ENCODE measurements at regions not wholly inside any gene's neighbourhood (a gene's known extent, or its start where the extent isn't known, plus 50 kb on each side); places are given as distances from the start of the nearest gene placed in this dataset.
"Not testable (repeated sequence)": the region's sequence is repeated elsewhere in the genome, so short reads cannot be mapped to it uniquely, and the experiment has no call there.

DNA sequence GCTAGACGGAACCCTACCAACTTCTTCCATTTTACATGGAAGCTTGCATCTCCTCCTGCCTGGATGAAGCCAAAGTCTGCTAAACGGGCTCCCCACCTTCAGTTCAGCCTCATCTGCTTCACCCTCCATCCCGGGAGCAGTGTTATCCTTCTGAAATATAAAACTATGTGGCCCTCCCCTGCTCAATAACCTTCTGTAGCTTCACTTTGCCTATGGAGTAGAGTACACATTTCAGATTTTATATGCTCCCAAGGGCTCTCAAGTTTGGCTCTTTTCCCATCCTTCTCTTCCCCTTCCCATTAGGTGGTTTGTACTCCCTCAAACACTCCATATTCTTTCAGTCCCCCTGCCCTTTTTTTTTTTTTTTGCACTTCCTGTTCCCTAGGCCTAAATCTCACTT, 115.9 kb upstream of the RAI2 start:
- ChIA-PET CTCF (no interaction called here), POLR2A (no interaction called here)
- Histone ChIP-seq H3K4me1 (ENCODE audit: control extremely low read depth in 1 of 4, control insufficient read depth in 4 of 4, insufficient read depth in 4 of 4, low read length in 3 of 4) (no peaks in the 10 kb centered on the region), H3K27me3 (replicated peaks in 2 of 5; ENCODE audit: control insufficient read depth in 4 of 5, insufficient read depth in 5 of 5, low read length in 4 of 5) (peaks cover 0 to 3% (median 0%) of the 10 kb centered on the region in 5 experiments), H3K27ac (ENCODE audit: insufficient read depth in 1 of 2, low read depth in 1 of 2, low read length in 2 of 2, poor library complexity in 1 of 2, severe bottlenecking in 2 of 2) (no peak overlapping the region), H3K4me3 (ENCODE audit: control insufficient read depth in 1 of 7, extremely low read depth in 1 of 7, insufficient read depth in 4 of 7, low read depth in 2 of 7, low read length in 6 of 7) (no peak overlapping the region), H3K9me3 (ENCODE audit: control extremely low read depth in 1 of 5, control insufficient read depth in 4 of 5, insufficient read depth in 2 of 5, low read depth in 1 of 5, low read length in 4 of 5) (no peaks in the 10 kb centered on the region), H3K36me3 (ENCODE audit: control insufficient read depth in 4 of 4, insufficient read depth in 4 of 4, low read length in 3 of 4) (no peaks in the 10 kb centered on the region)
- WGBS (ENCODE audit: insufficient coverage): 80% methylated on average over 3 of the region's 3 CpGs
- no peak for DNase-seq

DNA sequence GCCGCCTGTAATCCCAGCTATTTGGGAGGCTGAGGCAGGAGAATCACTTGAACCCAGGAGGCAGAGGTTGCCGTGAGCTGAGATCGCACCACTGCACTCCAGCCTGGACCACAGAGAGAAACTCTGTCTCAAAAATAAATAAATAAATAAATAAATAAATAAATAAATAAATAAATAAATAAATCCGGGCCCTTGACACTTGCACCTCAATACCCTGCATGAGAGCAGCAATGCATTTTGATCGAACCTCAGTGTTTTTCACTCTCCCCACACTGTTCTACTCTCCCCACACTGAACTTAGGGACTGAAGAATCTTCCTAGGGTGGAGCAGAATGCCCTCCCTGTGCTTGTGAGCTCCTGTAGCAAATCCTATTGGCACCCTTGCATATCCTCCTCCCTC, 114.3 kb upstream of the RAI2 start:
- CTCF ChIA-PET; H3K9me3 ChIP-seq (ENCODE audit: control extremely low read depth in 1 of 5, control insufficient read depth in 4 of 5, insufficient read depth in 2 of 5, low read depth in 1 of 5, low read length in 4 of 5); DNase-seq; H3K36me3 ChIP-seq (ENCODE audit: control insufficient read depth in 4 of 4, insufficient read depth in 4 of 4, low read length in 3 of 4); H3K27me3 ChIP-seq (replicated peaks in 2 of 5; ENCODE audit: control insufficient read depth in 4 of 5, insufficient read depth in 5 of 5, low read length in 4 of 5); H3K4me3 ChIP-seq (ENCODE audit: control insufficient read depth in 1 of 7, extremely low read depth in 1 of 7, insufficient read depth in 4 of 7, low read depth in 2 of 7, low read length in 6 of 7); H3K27ac ChIP-seq (ENCODE audit: insufficient read depth in 1 of 2, low read depth in 1 of 2, low read length in 2 of 2, poor library complexity in 1 of 2, severe bottlenecking in 2 of 2); H3K4me1 ChIP-seq (ENCODE audit: control extremely low read depth in 1 of 4, control insufficient read depth in 4 of 4, insufficient read depth in 4 of 4, low read length in 3 of 4): not testable (repeated sequence)
- POLR2A ChIA-PET: interaction anchor here (0.6 kb wide), 2 partner anchors 65 to 1555 kb away, joined by 3 read pairs; no protein-coding TSS in a partner anchor
- WGBS (ENCODE audit: insufficient coverage): 94% methylated on average over 2 of the region's 5 CpGs

DNA sequence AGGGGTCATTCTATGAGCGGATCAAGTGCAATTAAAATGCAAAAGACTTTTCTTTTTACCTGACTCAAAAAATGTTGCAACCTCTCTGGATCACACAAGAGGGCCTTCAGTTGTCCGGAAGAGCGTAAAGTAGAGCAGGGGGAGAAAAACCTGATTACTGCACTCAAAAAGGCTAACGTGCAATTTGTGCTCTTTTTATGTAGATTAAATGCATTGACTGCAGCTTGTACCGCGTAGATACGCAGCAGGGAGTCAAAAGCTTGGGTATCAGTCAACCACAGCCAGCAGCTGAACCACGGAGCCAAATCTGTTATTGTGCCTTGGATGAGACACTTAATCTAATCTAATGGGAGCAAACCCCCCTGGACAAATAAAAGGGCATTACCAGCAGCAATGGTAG, 107.3 kb upstream of the RAI2 start:
- DNase-seq: peak in 1 of 3 donors; percentile 15
- 76% methylated on average over 7 of the region's 8 CpGs for WGBS (ENCODE audit: insufficient coverage)
- Histone ChIP-seq H3K9me3 (ENCODE audit: control extremely low read depth in 1 of 5, control insufficient read depth in 4 of 5, insufficient read depth in 2 of 5, low read depth in 1 of 5, low read length in 4 of 5) (peaks cover 0 to 1% (median 0%) of the 10 kb centered on the region in 5 experiments), H3K27ac (ENCODE audit: insufficient read depth in 1 of 2, low read depth in 1 of 2, low read length in 2 of 2, poor library complexity in 1 of 2, severe bottlenecking in 2 of 2) (no peak overlapping the region), H3K36me3 (ENCODE audit: control insufficient read depth in 4 of 4, insufficient read depth in 4 of 4, low read length in 3 of 4) (no peaks in the 10 kb centered on the region), H3K4me3 (ENCODE audit: control insufficient read depth in 1 of 7, extremely low read depth in 1 of 7, insufficient read depth in 4 of 7, low read depth in 2 of 7, low read length in 6 of 7) (no peak overlapping the region), H3K4me1 (ENCODE audit: control extremely low read depth in 1 of 4, control insufficient read depth in 4 of 4, insufficient read depth in 4 of 4, low read length in 3 of 4) (no peaks in the 10 kb centered on the region), H3K27me3 (replicated peaks in 2 of 5; ENCODE audit: control insufficient read depth in 4 of 5, insufficient read depth in 5 of 5, low read length in 4 of 5) (peaks cover 0 to 6% (median 0%) of the 10 kb centered on the region in 5 experiments)
- POLR2A ChIA-PET: no interaction called here
- CTCF ChIA-PET: no interaction called here

DNA sequence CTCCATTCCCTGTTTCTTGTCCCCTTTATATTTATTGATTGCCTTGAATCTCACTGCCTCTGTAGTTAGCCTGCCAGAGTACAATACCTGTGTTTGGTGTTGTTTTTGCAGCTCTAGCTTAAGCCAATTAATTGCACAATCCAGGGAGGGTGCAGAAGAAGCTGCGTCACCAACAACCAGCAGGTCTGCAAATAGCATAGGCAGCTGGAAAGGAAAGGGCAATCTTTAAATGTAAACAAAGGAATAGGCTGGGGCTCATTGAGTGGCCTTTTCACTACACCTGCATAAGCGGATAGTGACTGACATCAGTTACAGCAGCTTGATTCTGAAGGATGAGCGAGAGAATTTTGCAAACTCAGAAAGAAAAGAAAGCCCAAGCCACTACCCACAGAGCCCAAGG, 106.8 kb upstream of the RAI2 start:
- no peaks in the 10 kb centered on the region for H3K36me3 ChIP-seq (ENCODE audit: control insufficient read depth in 4 of 4, insufficient read depth in 4 of 4, low read length in 3 of 4)
- no peak overlapping the region for H3K4me3 ChIP-seq (ENCODE audit: control insufficient read depth in 1 of 7, extremely low read depth in 1 of 7, insufficient read depth in 4 of 7, low read depth in 2 of 7, low read length in 6 of 7)
- H3K27ac ChIP-seq (ENCODE audit: insufficient read depth in 1 of 2, low read depth in 1 of 2, low read length in 2 of 2, poor library complexity in 1 of 2, severe bottlenecking in 2 of 2): no peak overlapping the region
- H3K4me1 ChIP-seq (ENCODE audit: control extremely low read depth in 1 of 4, control insufficient read depth in 4 of 4, insufficient read depth in 4 of 4, low read length in 3 of 4): no peaks in the 10 kb centered on the region
- no peak for DNase-seq
- peaks cover 0 to 6% (median 0%) of the 10 kb centered on the region in 5 experiments for H3K27me3 ChIP-seq (replicated peaks in 2 of 5; ENCODE audit: control insufficient read depth in 4 of 5, insufficient read depth in 5 of 5, low read length in 4 of 5)
- 55% methylated on average over 2 of the region's 3 CpGs for WGBS (ENCODE audit: insufficient coverage)
- POLR2A ChIA-PET: no interaction called here
- H3K9me3 ChIP-seq (ENCODE audit: control extremely low read depth in 1 of 5, control insufficient read depth in 4 of 5, insufficient read depth in 2 of 5, low read depth in 1 of 5, low read length in 4 of 5): peaks cover 0 to 1% (median 0%) of the 10 kb centered on the region in 5 experiments
- CTCF ChIA-PET: no interaction called here

DNA sequence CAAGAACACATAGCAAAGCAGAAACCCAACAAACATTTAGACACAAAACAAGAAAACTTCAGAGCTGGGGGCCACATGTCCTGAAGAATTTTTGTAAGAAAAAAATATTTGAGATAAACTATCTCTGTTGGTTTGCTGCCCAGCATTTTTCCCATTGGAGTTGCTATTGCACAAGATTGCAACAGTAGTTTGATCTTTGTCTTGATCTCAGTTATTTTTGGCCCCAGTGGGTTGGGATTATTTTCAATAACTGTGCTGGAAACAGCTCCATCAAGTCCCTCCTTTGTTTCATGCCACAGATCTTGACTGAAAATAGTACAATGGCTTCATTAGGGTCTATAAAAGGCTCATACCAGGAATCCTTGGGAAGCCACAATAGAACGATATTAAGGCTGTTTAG, 103.8 kb upstream of the RAI2 start:
- H3K9me3 ChIP-seq (ENCODE audit: control extremely low read depth in 1 of 5, control insufficient read depth in 4 of 5, insufficient read depth in 2 of 5, low read depth in 1 of 5, low read length in 4 of 5): peaks cover 0 to 1% (median 0%) of the 10 kb centered on the region in 5 experiments
- no peak overlapping the region for H3K27ac ChIP-seq (ENCODE audit: insufficient read depth in 1 of 2, low read depth in 1 of 2, low read length in 2 of 2, poor library complexity in 1 of 2, severe bottlenecking in 2 of 2)
- CTCF ChIA-PET: no interaction called here
- no peaks in the 10 kb centered on the region for H3K4me1 ChIP-seq (ENCODE audit: control extremely low read depth in 1 of 4, control insufficient read depth in 4 of 4, insufficient read depth in 4 of 4, low read length in 3 of 4)
- DNase-seq: no peak
- WGBS (ENCODE audit: insufficient coverage): 80% methylated on average over 1 of the region's 1 CpG
- no peak overlapping the region for H3K4me3 ChIP-seq (ENCODE audit: control insufficient read depth in 1 of 7, extremely low read depth in 1 of 7, insufficient read depth in 4 of 7, low read depth in 2 of 7, low read length in 6 of 7)
- H3K36me3 ChIP-seq (ENCODE audit: control insufficient read depth in 4 of 4, insufficient read depth in 4 of 4, low read length in 3 of 4): no peaks in the 10 kb centered on the region
- POLR2A ChIA-PET: no interaction called here
- peaks cover 0 to 7% (median 0%) of the 10 kb centered on the region in 5 experiments for H3K27me3 ChIP-seq (replicated peaks in 2 of 5; ENCODE audit: control insufficient read depth in 4 of 5, insufficient read depth in 5 of 5, low read length in 4 of 5)

DNA sequence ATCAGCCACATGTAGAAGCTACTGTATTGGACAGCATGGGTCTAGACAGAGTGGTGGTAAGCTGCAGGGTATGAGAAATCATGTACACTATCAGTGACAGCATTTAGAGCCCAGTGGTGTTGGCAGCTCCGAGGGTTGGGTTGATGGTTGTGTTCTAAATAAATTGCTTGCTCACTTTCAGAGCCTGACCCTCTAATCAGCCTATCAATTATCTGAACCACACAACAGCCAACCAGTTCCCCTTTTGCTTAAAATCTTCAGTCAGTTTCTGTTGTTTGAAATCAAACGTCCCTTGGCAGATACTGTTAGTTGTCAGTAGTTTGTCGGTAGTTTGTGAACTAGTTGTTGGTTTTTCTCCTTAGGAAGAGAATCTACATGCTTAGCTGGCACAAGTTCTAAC, 99.8 kb upstream of the RAI2 start:
- 20% methylated on average over 1 of the region's 3 CpGs for WGBS (ENCODE audit: insufficient coverage)
- CTCF ChIA-PET: no interaction called here
- POLR2A ChIA-PET: no interaction called here
- Histone ChIP-seq H3K9me3 (ENCODE audit: control extremely low read depth in 1 of 5, control insufficient read depth in 4 of 5, insufficient read depth in 2 of 5, low read depth in 1 of 5, low read length in 4 of 5) (peaks cover 0 to 4% (median 0%) of the 10 kb centered on the region in 5 experiments), H3K27me3 (replicated peaks in 2 of 5; ENCODE audit: control insufficient read depth in 4 of 5, insufficient read depth in 5 of 5, low read length in 4 of 5) (peaks cover 0 to 3% (median 0%) of the 10 kb centered on the region in 5 experiments), H3K36me3 (ENCODE audit: control insufficient read depth in 4 of 4, insufficient read depth in 4 of 4, low read length in 3 of 4) (no peaks in the 10 kb centered on the region), H3K4me3 (ENCODE audit: control insufficient read depth in 1 of 7, extremely low read depth in 1 of 7, insufficient read depth in 4 of 7, low read depth in 2 of 7, low read length in 6 of 7) (no peak overlapping the region), H3K27ac (ENCODE audit: insufficient read depth in 1 of 2, low read depth in 1 of 2, low read length in 2 of 2, poor library complexity in 1 of 2, severe bottlenecking in 2 of 2) (no peak overlapping the region), H3K4me1 (ENCODE audit: control extremely low read depth in 1 of 4, control insufficient read depth in 4 of 4, insufficient read depth in 4 of 4, low read length in 3 of 4) (no peaks in the 10 kb centered on the region)
- peak; percentile 5 to 66 (median 49) for DNase-seq

DNA sequence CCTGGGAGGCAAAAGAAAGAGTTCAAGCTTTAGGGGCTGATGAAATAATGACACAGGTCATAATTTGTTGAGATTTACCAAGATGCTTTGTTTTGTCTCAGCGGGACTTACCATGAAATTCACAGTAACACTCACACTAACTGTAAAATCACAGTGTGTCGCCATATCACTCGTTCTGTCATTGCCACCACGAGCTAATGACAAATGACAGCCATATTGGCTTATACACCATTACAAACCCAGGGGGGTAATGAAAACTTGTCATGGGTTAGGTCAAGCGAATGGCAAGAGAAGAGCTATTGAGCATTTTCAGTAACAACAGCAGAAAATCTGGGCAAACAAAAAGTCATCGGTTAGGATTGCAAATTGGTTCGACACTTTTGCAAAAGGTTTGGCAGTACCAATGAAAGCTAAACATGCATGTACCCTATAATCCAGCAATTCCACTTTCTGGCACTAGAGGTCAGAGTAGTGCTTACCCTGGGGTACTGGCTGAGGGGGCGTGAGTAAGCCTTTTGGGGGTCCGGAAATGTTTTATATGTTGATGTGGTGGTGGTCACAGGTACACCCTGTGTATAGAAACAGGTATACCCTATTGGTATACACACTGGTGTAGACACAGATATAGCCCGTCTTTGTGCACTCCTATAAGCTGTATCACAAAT, 83.9 kb upstream of the RAI2 start:
- H3K4me1 ChIP-seq (ENCODE audit: control extremely low read depth in 1 of 4, control insufficient read depth in 4 of 4, insufficient read depth in 4 of 4, low read length in 3 of 4): no peaks in the 10 kb centered on the region
- ChIA-PET POLR2A (no interaction called here), CTCF (interaction anchor here (1.1 to 2.1 kb wide), 3 partner anchors 11 to 433 kb away, joined by 4 to 7 read pairs (median 5); no protein-coding TSS in a partner anchor)
- no peak overlapping the region for H3K4me3 ChIP-seq (ENCODE audit: control insufficient read depth in 1 of 7, extremely low read depth in 1 of 7, insufficient read depth in 4 of 7, low read depth in 2 of 7, low read length in 6 of 7)
- WGBS (ENCODE audit: insufficient coverage): 49% methylated on average over 5 of the region's 10 CpGs
- peak; percentile 10 to 48 (median 23) for DNase-seq
- no peaks in the 10 kb centered on the region for H3K36me3 ChIP-seq (ENCODE audit: control insufficient read depth in 4 of 4, insufficient read depth in 4 of 4, low read length in 3 of 4)
- H3K27me3 ChIP-seq (replicated peaks in 2 of 5; ENCODE audit: control insufficient read depth in 4 of 5, insufficient read depth in 5 of 5, low read length in 4 of 5): peaks cover 0 to 6% (median 0%) of the 10 kb centered on the region in 5 experiments
- no peak overlapping the region for H3K27ac ChIP-seq (ENCODE audit: insufficient read depth in 1 of 2, low read depth in 1 of 2, low read length in 2 of 2, poor library complexity in 1 of 2, severe bottlenecking in 2 of 2)
- H3K9me3 ChIP-seq (ENCODE audit: control extremely low read depth in 1 of 5, control insufficient read depth in 4 of 5, insufficient read depth in 2 of 5, low read depth in 1 of 5, low read length in 4 of 5): no peaks in the 10 kb centered on the region

Data from common myeloid progenitor, CD34-positive (primary cell).